ENCODE measurements at regions not wholly inside any gene's neighbourhood (a gene's known extent, or its start where the extent isn't known, plus 50 kb on each side); places are given as distances from the start of the nearest gene placed in this dataset.

DNA sequence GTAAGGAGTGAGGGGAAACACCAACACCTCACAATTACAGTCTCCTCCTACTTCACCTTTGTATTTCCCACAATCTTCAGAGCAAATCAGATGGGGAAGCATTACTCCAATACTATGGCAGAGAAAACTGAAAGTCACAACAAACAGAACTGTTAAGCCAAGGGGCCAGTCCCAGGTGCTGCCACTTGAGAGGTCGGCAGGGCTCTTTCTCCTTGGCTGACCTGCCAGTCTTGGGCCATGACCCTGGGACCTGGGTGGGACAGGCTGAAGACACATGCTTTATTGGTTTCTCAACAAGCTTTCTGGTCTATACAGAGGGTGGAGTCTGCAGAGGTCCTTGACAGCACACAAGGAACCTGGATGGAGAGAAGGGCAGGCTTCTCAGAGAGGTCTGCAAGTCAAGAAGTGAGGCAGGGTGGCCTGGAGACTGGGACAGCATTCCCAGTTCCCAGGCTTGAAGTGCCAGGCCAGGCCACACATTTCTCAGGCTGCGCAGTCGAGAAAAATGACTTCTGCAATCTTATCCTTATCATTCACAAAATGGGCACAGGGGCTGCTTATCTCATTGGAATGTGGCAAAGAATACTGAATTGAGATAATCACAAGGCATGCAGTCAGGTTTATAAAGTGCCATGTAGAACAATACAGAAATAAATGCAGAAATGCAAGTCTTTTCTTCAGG, 301.0 kb downstream of the CXCL12 start:
- TF ChIP-seq, protein P1, sequence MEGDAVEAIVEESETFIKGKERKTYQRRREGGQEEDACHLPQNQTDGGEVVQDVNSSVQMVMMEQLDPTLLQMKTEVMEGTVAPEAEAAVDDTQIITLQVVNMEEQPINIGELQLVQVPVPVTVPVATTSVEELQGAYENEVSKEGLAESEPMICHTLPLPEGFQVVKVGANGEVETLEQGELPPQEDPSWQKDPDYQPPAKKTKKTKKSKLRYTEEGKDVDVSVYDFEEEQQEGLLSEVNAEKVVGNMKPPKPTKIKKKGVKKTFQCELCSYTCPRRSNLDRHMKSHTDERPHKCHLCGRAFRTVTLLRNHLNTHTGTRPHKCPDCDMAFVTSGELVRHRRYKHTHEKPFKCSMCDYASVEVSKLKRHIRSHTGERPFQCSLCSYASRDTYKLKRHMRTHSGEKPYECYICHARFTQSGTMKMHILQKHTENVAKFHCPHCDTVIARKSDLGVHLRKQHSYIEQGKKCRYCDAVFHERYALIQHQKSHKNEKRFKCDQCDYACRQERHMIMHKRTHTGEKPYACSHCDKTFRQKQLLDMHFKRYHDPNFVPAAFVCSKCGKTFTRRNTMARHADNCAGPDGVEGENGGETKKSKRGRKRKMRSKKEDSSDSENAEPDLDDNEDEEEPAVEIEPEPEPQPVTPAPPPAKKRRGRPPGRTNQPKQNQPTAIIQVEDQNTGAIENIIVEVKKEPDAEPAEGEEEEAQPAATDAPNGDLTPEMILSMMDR (IDR thresholded peaks at IDR 0.05; ENCODE audit: low read depth, low read length), result no peak
- no peak for DNase-seq (ENCODE audit: low read depth in 2 of 2)

DNA sequence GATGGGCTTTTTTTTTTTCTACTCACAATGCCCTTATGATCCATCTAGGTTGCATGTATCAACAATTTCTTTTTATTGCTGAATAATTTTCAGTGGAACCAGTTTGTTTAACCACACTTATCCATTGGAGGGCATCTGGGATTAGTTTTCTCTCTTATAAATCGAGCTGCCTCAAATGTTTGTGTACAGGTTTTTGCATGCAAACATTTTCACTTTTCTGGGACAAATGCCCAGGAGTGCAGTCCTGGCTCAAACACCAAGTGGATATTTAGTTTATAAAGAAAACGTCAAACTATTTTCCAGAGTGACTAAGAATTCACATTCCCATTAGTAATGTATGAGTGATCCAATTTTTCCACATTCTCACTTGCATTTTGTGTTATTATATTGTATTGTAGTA, 313.4 kb downstream of the CXCL12 start:
- peak; percentile 61 to 93 for DNase-seq (ENCODE audit: low read depth in 2 of 2)
- TF ChIP-seq, protein P1 (IDR thresholded peaks at IDR 0.05; ENCODE audit: low read depth, low read length), result no peak
- no peak overlapping the region for H3K4me3 ChIP-seq (replicated peaks in 1 of 2; ENCODE audit: low read depth in 2 of 2, low read length in 2 of 2)

More for the DNA sequence above, 301.0 kb downstream of the CXCL12 start:
- H3K4me3 ChIP-seq (replicated peaks in 1 of 2; ENCODE audit: low read depth in 2 of 2, low read length in 2 of 2), result no peak overlapping the region

DNA sequence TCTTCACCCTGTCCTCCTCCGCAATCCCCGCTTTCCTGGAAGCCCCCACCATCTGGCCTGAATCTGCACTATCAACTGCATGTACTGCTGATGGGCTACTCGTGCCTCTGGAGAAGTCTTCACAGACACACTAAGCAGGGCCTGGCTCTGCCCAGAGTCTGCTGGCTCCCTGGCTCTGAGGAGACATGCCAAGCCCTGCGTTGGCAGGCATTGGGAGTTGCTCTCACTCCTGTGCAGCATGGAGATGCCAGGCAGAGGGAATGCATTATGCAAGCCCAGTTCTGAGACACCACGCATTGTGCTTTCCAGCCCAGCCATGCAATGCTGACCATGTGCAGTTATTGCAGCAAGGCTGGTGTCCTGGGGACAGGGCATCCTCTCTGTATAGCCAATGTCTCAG, 314.6 kb downstream of the CXCL12 start:
- TF ChIP-seq, protein P1 (IDR thresholded peaks at IDR 0.05; ENCODE audit: low read depth, low read length), result no peak
- H3K4me3 ChIP-seq (replicated peaks in 1 of 2; ENCODE audit: low read depth in 2 of 2, low read length in 2 of 2), result no peak overlapping the region

GRCh38 chr10:44069573-44069972, 315.3 kb downstream of the CXCL12 start:
- no peak overlapping the region for H3K4me3 ChIP-seq (replicated peaks in 1 of 2; ENCODE audit: low read depth in 2 of 2, low read length in 2 of 2)
- DNase-seq (ENCODE audit: low read depth in 2 of 2), result peak; percentile 24 to 96
- TF ChIP-seq, protein P1 (IDR thresholded peaks at IDR 0.05; ENCODE audit: low read depth, low read length), result no peak

More for the DNA sequence above, 314.6 kb downstream of the CXCL12 start:
- no peak for DNase-seq (ENCODE audit: low read depth in 2 of 2)

GRCh38 chr10:44068716-44069482, 316.0 kb downstream of the CXCL12 start:
- TF ChIP-seq, protein P1 (IDR thresholded peaks at IDR 0.05; ENCODE audit: low read depth, low read length), result no peak
- no peak overlapping the region for H3K4me3 ChIP-seq (replicated peaks in 1 of 2; ENCODE audit: low read depth in 2 of 2, low read length in 2 of 2)
- DNase-seq (ENCODE audit: low read depth in 2 of 2), result peak; percentile 52 to 93

GRCh38 chr10:44067432-44067831, 317.5 kb downstream of the CXCL12 start:
- H3K4me3 ChIP-seq (replicated peaks in 1 of 2; ENCODE audit: low read depth in 2 of 2, low read length in 2 of 2), result no peak overlapping the region
- TF ChIP-seq, protein P1 (IDR thresholded peaks at IDR 0.05; ENCODE audit: low read depth, low read length), result no peak

More at GRCh38 chr10:44067432-44067831, 317.5 kb downstream of the CXCL12 start:
- no peak for DNase-seq (ENCODE audit: low read depth in 2 of 2)

Data from cardiac fibroblast (primary cell).